ENCODE measurements at regions not wholly inside any gene's neighbourhood (a gene's known extent, or its start where the extent isn't known, plus 50 kb on each side); places are given as distances from the start of the nearest gene placed in this dataset.

GRCh38 chr21:14620152-14620551 lies 74.0 kb upstream of the SAMSN1 start:
- Histone ChIP-seq H3K9me3 (peaks cover 9% of the 10 kb centered on the region), H3K4me1 (ENCODE audit: control insufficient read depth in 1 of 2, insufficient read depth in 1 of 2, low read depth in 1 of 2, low read length in 1 of 2) (peaks cover 8 to 9% of the 10 kb centered on the region in 2 experiments), H3K36me3 (no peaks in the 10 kb centered on the region), H3K27ac (peak overlapping the region; percentile 82), H3K27me3 (no peaks in the 10 kb centered on the region), H3K4me3 (ENCODE audit: low read depth in 1 of 2, low read length in 1 of 2) (no peak overlapping the region)
- TF ChIP-seq CTCF (IDR thresholded peaks at IDR 0.05) = no peak

- no peak overlapping the region for H3K27ac ChIP-seq
- H3K4me1 ChIP-seq (ENCODE audit: control insufficient read depth in 1 of 2, insufficient read depth in 1 of 2, low read depth in 1 of 2, low read length in 1 of 2) = peaks cover 8 to 9% of the 10 kb centered on the region in 2 experiments
- no peak overlapping the region for H3K4me3 ChIP-seq (ENCODE audit: low read depth in 1 of 2, low read length in 1 of 2)
- H3K9me3 ChIP-seq = peaks cover 9% of the 10 kb centered on the region
- H3K27me3 ChIP-seq = no peaks in the 10 kb centered on the region
- no peaks in the 10 kb centered on the region for H3K36me3 ChIP-seq
- TF ChIP-seq CTCF (IDR thresholded peaks at IDR 0.05) = no peak
Observed at GRCh38 chr21:14617871-14618270, 71.8 kb upstream of the SAMSN1 start.

GRCh38 chr21:14617040-14617393 lies 70.9 kb upstream of the SAMSN1 start:
- no peak overlapping the region for H3K4me3 ChIP-seq (ENCODE audit: low read depth in 1 of 2, low read length in 1 of 2)
- peaks cover 9% of the 10 kb centered on the region for H3K9me3 ChIP-seq
- no peak for TF ChIP-seq CTCF (IDR thresholded peaks at IDR 0.05)
- no peak overlapping the region for H3K27ac ChIP-seq
- H3K27me3 ChIP-seq = no peaks in the 10 kb centered on the region
- H3K4me1 ChIP-seq (ENCODE audit: control insufficient read depth in 1 of 2, insufficient read depth in 1 of 2, low read depth in 1 of 2, low read length in 1 of 2) = peaks cover 8 to 9% of the 10 kb centered on the region in 2 experiments
- no peaks in the 10 kb centered on the region for H3K36me3 ChIP-seq

- Histone ChIP-seq H3K27me3 (no peaks in the 10 kb centered on the region), H3K27ac (no peak overlapping the region), H3K36me3 (no peaks in the 10 kb centered on the region), H3K4me3 (ENCODE audit: low read depth in 1 of 2, low read length in 1 of 2) (no peak overlapping the region), H3K9me3 (peaks cover 9% of the 10 kb centered on the region), H3K4me1 (ENCODE audit: control insufficient read depth in 1 of 2, insufficient read depth in 1 of 2, low read depth in 1 of 2, low read length in 1 of 2) (peaks cover 8 to 9% of the 10 kb centered on the region in 2 experiments)
- no peak for TF ChIP-seq CTCF (IDR thresholded peaks at IDR 0.05)
Observed at GRCh38 chr21:14616380-14617039, 70.4 kb upstream of the SAMSN1 start.

GRCh38 chr21:14615359-14615974 lies 69.4 kb upstream of the SAMSN1 start:
- TF ChIP-seq CTCF (IDR thresholded peaks at IDR 0.05) = no peak
- Histone ChIP-seq H3K4me3 (ENCODE audit: low read depth in 1 of 2, low read length in 1 of 2) (no peak overlapping the region), H3K4me1 (ENCODE audit: control insufficient read depth in 1 of 2, insufficient read depth in 1 of 2, low read depth in 1 of 2, low read length in 1 of 2) (peaks cover 8 to 9% of the 10 kb centered on the region in 2 experiments), H3K36me3 (no peaks in the 10 kb centered on the region), H3K27me3 (no peaks in the 10 kb centered on the region), H3K9me3 (peaks cover 9% of the 10 kb centered on the region), H3K27ac (no peak overlapping the region)

All from neutrophil (primary cell).